Pancreas (tissue), 10 donors: ENCODE measurements at regions not wholly inside any gene's neighbourhood (a gene's known extent, or its start where the extent isn't known, plus 50 kb on each side); places are given as distances from the start of the nearest gene placed in this dataset.

Source experiments
- ATAC-seq, 4 donors: fragments of 200-7000 bp; cut with Tn5 transposase; one replicate each; pipeline versions ENCODE4 v1.8.0 to v1.9.1; 2020; ENCODE audit warnings: mild to moderate bottlenecking in 4 of 4, moderate library complexity in 4 of 4
- DNase-seq, 6 donors: peaks; one replicate each; pipeline ENCODE4 v3.0.0-alpha.2; 2020
- FAIRE-seq: peaks from 2 replicates; lab custom pipeline; 2012; peaks lifted over from hg19 to GRCh38; lab: Jason Lieb, UNC
- H3K27ac ChIP-seq, 4 donors: fragments of 200-600 bp; sonication (generic); 1 replicate in 3 of 4; 2 replicates in 1 of 4; pipeline versions ENCODE4 v1.5.0 to v1.8.0; 2020
- H3K27me3 ChIP-seq, 4 donors: fragments of 200-600 bp; one replicate each; pipeline ENCODE4 v1.8.0; 2021
- H3K36me3 ChIP-seq, 3 donors: fragments of 200-600 bp; sonication (generic) in 1 of 3; one replicate each; pipeline versions ENCODE4 v1.5.0 to v1.8.0; 2020 to 2021
- H3K4me1 ChIP-seq, 3 donors: fragments of 200-600 bp; one replicate each; pipeline ENCODE4 v1.8.0; 2021
- H3K4me3 ChIP-seq, 4 donors: fragments of 200-600 bp; sonication (generic) in 2 of 4; one replicate each; pipeline versions ENCODE4 v1.5.0 to v1.8.0; 2020 to 2021
- H3K9me3 ChIP-seq, 4 donors: fragments of 200-600 bp; one replicate each; pipeline ENCODE4 v1.8.0; 2021
- CTCF ChIP-seq, 4 donors: fragments of 200-600 bp; sonication (generic) in 3 of 4; IDR thresholded peaks; one replicate each; pipeline versions ENCODE4 v1.5.0 to v1.8.0; 2021; ENCODE audit warnings: antibody characterized with exemption in 4 of 4
- WGBS, 2 donors: extraction: QIAGEN DNeasy Blood & Tissue Kit; methylation state at CpG; one replicate each; pipeline ENCODE4 v1.1.7; 2013; 5-methylcytosine and 5-hydroxymethylcytosine counted together
- intact Hi-C, 3 donors: fragments of 100-400 bp; cut with DNase I; formaldehyde crosslinking; loops; one replicate each; pipeline versions ENCODE4 v1.11.1 to v1.14.2; 2022
- donor health status: healthy with polysubstance abuse.
- donor health status: DM: no; HTN: no; CAD: no; lungs with moderate emphysema.
- donor health status: DM: no; HTN: no; CAD: no.
- donor health status: control.
- donor health status: control.
- donor health status: Bipolar disorder and iron deficiency.
- donor health status: DM: yes; HTN: yes; CAD: no.
- donor health status: DM: no; HTN: no; CAD: no.
- donor health status: DM: no; HTN: no; CAD: no.
- donor health status: DM: yes; HTN: yes; CAD: no.

- no peak for TF ChIP-seq CTCF (IDR thresholded peaks at IDR 0.05)
- no peak for ATAC-seq
- Histone ChIP-seq H3K36me3 (no peaks in the 10 kb centered on the region), H3K27me3 (peaks cover 0 to 3% (median 0%) of the 10 kb centered on the region in 4 donors), H3K9me3 (no peaks in the 10 kb centered on the region), H3K27ac (no peak overlapping the region), H3K4me1 (no peaks in the 10 kb centered on the region), H3K4me3 (no peak overlapping the region)
- no peak for FAIRE-seq
- DNase-seq: no peak
- intact Hi-C loops: no loop called here
Measured at GRCh38 chr15:61640756-61641155, 411.7 kb upstream of the RORA start.

GRCh38 chr15:61639491-61639890 is 410.4 kb upstream of the RORA start:
- Histone ChIP-seq H3K27me3 (peaks cover 0 to 3% (median 0%) of the 10 kb centered on the region in 4 donors), H3K36me3 (no peaks in the 10 kb centered on the region), H3K27ac (no peak overlapping the region), H3K4me3 (no peak overlapping the region), H3K9me3 (no peaks in the 10 kb centered on the region), H3K4me1 (no peaks in the 10 kb centered on the region)
- FAIRE-seq (no peak), DNase-seq (no peak), ATAC-seq (no peak)
- 61 to 64% methylated on average over 12 of the region's 12 CpGs for WGBS, 2 donors
- intact Hi-C loops: no loop called here
- no peak for TF ChIP-seq CTCF (IDR thresholded peaks at IDR 0.05)

GRCh38 chr15:61634837-61635236 is 405.7 kb upstream of the RORA start:
- no peak for TF ChIP-seq CTCF (IDR thresholded peaks at IDR 0.05)
- FAIRE-seq (no peak), ATAC-seq (no peak), DNase-seq (no peak)
- H3K4me1 ChIP-seq: no peaks in the 10 kb centered on the region
- intact Hi-C loops: no loop called here
- 74 to 77% methylated on average over 1 of the region's 1 CpG for WGBS, 2 donors
- no peak overlapping the region for H3K4me3 ChIP-seq
- no peaks in the 10 kb centered on the region for H3K36me3 ChIP-seq
- H3K27me3 ChIP-seq: peaks cover 0 to 3% (median 0%) of the 10 kb centered on the region in 4 donors
- no peaks in the 10 kb centered on the region for H3K9me3 ChIP-seq
- H3K27ac ChIP-seq: no peak overlapping the region

GRCh38 chr15:61633951-61634350 is 404.8 kb upstream of the RORA start:
- Histone ChIP-seq H3K9me3 (no peaks in the 10 kb centered on the region), H3K4me1 (no peaks in the 10 kb centered on the region), H3K27me3 (peaks cover 0 to 2% (median 0%) of the 10 kb centered on the region in 4 donors), H3K36me3 (no peaks in the 10 kb centered on the region), H3K27ac (no peak overlapping the region), H3K4me3 (no peak overlapping the region)
- TF ChIP-seq CTCF (IDR thresholded peaks at IDR 0.05): no peak
- WGBS, 2 donors: 87 to 90% methylated on average over 4 of the region's 4 CpGs
- no peak for ATAC-seq
- DNase-seq: no peak
- no peak for FAIRE-seq
- intact Hi-C loops: no loop called here

- FAIRE-seq (no peak), ATAC-seq (no peak), DNase-seq (no peak)
- H3K9me3 ChIP-seq: no peaks in the 10 kb centered on the region
- H3K36me3 ChIP-seq: no peaks in the 10 kb centered on the region
- 60 to 76% methylated on average over 3 of the region's 3 CpGs for WGBS, 2 donors
- intact Hi-C loops: no loop called here
- no peaks in the 10 kb centered on the region for H3K27me3 ChIP-seq
- no peak overlapping the region for H3K4me3 ChIP-seq
- no peak for TF ChIP-seq CTCF (IDR thresholded peaks at IDR 0.05)
- H3K27ac ChIP-seq: no peak overlapping the region
- no peaks in the 10 kb centered on the region for H3K4me1 ChIP-seq
Measured at GRCh38 chr15:61629269-61629668, 400.2 kb upstream of the RORA start.
